HG02610 (cell line): ENCODE measurements at regions not wholly inside any gene's neighbourhood (a gene's known extent, or its start where the extent isn't known, plus 50 kb on each side); places are given as distances from the start of the nearest gene placed in this dataset.
"Not testable (repeated sequence)": the region's sequence is repeated elsewhere in the genome, so short reads cannot be mapped to it uniquely, and the experiment has no call there.

Source experiments
- ATAC-seq: cut with Tn5 transposase; IDR thresholded peaks from one replicate; pipeline ENCODE4 v1.9.1; 2021; ENCODE audit warnings: mild to moderate bottlenecking, moderate library complexity; ENCODE audit not compliant: unreplicated experiment

DNA sequence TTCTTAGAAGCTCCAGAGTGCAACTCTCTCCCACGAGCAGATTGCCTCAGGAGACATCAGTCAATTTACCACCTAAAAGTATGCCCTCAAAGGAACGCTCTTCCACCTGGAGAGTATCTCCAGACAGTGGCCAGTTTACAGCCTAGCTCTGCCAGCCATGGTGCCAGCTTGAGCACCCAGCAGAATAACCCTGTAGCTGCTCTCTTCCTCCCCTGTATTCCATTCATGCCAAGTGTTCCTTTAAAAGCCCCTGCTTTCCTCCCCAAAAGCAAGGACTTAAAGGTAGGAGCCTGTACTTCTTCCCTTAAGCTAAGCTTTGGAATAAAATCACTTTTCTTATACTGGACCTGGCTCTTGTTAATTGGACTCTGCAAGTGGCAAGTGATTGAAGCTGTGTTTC lies 245.4 kb upstream of the TMEM132C start:
- no peak for ATAC-seq

DNA sequence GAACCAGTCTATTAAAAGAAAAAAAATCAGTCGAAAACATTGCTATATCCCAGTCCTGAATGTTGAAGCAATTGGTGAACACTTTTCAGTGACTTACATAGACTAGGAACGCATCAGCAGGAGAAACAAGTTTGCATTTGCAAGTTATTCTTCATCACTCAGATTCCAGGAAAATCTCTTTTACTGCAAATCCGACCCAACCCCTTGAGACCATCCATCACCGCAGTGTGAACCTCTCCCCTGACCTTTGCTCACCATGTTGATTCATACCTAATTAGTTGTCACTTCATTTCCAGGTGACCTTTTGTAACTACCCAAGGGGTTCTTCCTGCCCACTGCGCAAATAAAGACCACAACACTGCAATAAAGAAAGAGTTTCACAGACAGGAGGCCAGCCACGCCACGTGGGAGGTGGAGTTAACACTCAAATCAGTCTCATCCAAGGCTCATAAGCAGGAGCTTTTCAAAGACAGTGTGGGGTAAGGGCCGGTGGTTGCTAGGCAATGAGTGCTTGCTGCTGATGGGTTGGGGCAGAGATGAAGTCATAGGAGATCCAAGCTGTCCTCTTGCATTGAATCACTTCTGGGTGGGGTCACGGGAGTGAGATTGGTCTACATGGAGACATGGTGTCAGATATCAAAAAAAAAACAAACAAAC lies 241.3 kb upstream of the TMEM132C start:
- ATAC-seq = no peak

DNA sequence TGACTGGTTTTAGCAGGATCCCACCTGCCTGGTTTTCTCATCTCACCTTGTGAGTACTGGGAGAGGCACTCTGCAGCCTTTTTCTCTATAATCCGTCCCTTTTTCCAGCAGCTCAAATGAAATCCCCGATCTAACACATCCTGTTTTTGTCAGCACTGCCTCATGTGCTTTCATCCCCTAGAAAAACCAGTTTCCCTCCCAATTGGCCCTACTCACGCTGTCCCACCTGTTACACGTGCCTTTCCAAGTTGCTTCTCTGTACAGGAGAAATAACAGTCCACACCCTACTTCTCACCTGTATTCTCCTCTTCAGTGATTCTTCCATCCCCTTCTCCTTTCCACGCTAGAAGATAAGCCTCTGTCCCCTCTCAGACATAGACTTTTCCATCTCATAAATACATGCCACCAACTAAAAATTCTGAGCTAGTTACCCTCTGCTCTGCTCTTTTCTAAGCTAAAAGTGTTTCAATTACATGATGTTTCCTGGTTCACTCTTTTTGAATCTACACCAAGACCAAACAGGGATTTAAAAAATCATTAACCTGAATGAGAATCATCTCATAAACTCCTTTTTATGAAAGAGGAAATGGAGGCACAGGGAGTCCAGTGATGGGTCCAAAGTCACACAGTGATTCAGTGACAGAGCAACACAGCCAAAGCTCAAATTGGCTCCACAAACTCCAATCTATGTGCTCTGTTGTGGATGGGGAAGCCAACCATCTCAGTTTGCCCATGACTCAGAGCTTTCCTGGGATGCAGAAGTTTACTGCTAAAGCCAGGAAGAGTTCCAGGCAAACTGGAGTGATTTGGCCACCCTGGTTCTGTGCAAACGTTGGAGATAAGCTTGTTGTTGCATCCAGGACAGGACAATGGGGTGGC lies 240.0 kb upstream of the TMEM132C start:
- ATAC-seq = no peak

DNA sequence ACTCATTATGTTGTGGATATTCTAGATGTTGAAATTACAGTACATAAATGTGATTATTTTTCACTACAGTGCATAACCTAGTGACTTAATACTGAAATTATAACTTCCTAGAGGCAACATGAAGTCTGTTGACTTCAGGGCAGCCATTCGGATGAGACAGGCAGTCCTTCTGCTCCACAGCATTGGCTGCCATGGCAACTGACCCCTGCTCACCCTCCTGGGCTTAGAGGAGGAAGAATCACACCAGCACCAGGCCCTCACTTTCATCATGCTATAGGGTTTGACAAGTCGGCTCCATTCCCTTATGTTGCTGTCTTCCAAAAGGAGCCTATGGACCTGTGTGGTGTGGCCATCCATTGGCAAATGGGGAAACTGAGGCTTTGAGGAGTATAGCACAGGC lies 233.5 kb upstream of the TMEM132C start:
- no peak for ATAC-seq

DNA sequence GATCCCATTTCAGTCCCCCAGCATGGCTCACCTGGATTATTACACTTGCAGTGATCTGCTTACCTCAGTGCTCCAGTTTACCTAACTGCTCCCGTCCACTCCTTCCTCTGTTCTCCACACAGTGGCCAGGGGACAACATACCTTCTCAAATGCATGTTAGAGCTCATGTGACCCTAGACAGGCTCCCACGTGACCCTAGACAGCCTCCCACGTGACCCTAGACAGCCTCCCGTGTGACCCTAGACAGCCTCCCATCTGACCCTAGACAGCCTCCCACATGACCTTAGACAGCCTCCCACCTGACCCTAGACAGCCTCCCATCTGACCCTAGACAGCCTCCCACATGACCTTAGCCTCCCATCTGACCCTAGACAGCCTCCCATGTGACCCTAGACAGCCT lies 226.0 kb upstream of the TMEM132C start:
- ATAC-seq = no peak

DNA sequence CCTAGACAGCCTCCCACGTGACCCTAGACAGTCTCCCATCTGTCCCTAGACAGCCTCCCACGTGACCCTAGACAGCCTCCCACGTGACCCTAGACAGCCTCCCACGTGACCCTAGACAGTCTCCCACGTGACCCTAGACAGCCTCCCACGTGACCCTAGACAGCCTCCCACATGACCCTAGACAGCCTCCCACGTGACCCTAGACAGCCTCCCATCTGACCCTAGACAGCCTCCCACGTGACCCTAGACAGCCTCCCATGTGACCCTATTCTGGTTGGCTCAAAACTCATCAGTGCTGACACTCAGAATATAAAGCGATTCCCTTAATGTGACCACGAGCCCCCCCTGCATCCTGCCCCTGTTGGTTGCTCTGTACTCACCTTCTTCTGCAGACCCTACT lies 224.7 kb upstream of the TMEM132C start:
- not testable (repeated sequence) for ATAC-seq

DNA sequence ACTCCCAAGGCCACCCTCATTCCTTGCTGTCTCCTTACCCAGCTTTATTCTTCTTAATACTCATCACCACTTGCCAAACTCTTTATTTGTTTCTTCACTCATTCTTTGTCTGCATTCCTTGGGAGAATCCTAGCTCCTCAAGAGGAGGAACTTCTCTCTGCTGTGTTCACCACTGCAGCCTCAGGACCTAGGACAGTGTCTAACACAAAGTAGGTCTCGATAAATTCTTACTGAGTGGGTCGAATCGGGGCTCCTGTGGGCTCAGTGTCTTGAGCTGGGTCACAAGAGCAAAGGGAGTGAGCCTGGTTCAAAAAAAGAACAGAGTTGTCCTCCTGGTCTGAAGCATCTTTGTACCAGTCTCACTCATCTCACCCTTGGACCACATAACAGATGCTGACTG lies 224.1 kb upstream of the TMEM132C start:
- ATAC-seq = no peak

DNA sequence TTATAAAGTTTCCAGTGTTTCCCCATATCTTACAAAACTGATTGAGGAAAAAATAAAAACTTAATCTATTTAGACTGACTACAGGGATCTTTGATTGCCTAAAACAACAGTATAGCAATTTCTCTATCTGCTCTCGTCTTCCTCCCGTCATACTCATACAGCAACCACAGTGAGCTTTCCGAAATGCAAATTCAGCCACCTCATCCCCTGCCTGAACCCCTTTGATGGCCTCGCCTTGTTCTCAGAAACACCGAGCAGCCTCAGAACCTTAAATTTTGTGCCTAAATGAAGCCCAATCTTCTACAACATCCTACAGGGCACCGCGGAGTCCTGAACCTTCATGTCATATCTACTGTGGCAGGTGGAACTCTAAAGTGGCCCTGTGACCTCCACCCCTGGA lies 223.7 kb upstream of the TMEM132C start:
- no peak for ATAC-seq

DNA sequence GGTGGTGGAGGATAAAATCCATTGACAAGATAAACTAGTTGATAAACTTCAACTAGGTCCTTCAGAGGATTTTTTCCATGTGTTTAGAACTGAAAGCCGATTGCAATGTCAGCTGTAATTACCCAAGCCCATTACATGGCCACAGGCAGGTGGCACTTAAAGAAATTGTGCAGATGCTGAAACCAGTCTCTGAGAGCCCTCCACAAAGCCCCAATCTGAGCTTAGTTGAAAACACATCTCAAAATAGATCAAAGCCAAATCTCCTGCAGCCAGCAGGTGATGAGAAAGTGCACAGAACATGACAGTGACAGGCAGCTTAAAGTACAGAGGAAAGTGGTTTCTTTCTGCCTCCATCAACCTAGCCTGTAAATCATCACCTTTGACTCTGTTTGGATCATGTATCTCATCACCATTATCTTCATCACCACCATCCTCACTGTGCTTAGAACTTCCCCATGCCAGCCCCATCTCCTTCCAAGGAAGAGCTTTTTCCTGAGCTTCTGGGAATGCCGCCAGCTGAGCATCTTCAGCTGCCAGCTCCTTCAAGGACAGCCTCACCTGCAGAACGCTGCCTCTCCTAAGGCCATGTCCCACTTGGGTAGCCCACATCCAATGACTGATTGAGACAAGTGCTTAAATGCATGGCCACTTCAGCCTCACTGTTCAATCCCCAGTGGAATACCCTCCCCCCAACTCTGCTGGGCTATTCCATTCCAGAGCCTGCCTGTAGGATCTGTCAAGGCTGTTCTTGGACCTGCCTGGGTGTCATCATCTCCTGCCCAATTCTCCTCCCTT lies 219.5 kb upstream of the TMEM132C start:
- no peak for ATAC-seq

DNA sequence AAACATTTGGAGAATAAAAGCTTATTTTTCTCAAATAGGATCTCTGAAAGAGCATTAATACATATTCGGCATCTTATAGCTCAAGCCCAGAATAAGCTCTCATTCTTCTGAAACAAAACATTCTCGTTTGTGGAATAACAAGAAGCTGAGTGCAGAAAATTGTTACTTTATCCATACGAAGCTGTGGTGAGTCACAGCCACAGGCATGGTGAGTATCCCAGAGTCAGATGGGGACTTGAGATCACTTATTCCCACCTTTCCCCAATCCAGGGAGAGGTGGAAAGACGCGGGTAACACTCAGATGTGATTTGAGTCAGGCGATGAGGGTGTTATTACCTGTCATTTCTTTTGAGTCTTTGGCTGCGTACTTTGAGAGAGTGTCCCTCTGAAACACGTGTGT lies 214.6 kb upstream of the TMEM132C start:
- ATAC-seq = no peak

DNA sequence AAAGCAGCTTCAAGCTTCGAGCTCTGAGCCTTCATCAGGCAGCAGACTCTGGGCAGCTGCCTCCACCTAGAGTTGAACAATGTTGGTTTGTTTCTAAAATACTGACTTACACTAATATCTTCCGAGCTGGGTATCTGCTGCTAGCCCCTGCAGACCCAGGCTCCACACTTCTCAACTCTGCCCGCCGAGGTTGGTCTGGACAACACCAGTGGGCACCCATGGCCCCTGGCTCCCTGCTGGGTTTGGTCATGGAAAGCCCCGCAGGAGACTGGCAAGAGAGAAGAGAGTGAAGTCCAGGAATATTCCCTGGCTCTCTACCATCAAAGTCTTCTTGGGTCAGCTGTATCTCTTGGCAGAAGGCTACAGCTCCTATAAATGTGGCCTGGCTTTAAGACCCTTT lies 214.2 kb upstream of the TMEM132C start:
- no peak for ATAC-seq

DNA sequence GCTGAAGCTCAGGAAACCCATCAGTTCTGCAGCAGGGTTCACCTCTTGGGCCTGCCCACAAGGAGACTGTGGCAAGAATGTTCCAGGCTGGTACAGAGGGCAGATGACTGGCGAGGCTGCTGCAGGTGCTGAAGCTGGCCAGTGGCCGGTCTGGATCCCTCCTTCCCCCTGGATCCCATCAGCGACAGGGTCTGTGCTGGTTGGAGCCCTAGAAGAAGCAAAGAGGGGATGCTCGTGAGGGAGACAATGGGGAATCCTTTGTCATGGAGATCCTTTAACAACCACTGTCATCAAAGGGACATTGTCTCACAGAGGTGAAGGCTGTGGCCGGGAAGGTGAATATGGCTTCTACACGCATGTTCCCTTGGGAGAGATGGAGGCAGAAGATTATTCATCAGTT lies 211.4 kb upstream of the TMEM132C start:
- no peak for ATAC-seq

DNA sequence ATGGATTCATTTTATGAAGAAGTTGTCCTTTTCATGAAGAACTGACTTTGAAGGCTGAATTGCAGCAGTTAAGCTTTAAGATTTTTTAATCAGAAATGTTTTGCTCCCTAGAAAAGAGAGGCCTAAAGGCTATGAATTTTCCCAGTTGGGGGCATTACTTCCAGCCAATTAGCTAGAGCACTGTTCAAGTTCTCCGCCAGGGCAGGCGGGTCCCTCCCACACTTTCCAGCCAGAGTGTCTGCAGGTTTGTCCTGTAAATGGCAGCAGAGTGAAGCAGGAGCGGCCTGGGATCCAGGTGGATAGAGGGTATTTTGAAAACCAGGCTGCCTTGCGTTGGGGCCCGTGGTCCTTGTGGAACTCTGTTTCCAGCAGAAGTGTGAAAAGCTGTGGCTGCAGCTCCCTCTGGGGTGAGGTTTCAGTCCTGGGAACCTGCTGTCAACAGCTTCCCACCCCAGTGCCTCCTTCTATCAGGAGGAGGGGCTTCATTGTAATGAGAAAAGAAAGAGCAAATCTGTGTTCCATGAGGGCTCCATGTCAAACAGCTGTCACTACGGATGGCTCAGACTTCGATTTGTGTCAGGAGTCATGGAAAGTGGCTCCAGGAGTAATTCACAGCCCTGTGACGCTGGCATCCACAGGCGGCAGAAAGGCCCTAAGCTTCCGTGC lies 210.7 kb upstream of the TMEM132C start:
- ATAC-seq = no peak

DNA sequence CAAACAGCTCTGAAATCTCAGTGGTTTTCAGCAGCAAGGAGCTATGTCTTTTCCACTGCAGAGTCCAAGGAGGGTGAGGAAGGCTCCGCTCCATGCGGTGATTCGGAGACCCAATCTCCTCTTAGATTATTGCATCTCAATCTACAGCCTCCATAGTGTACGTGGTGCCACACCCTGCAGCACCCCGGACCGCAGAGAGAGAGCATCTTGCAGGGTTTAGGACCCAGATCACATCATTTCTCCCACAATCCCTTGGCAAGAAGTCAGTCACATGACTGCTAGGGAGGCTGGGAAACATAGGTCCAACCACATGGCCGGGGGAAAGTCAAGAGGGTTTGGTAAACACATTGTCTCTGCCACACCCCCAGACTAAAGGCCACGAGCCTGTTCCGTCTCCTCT lies 209.4 kb upstream of the TMEM132C start:
- no peak for ATAC-seq

DNA sequence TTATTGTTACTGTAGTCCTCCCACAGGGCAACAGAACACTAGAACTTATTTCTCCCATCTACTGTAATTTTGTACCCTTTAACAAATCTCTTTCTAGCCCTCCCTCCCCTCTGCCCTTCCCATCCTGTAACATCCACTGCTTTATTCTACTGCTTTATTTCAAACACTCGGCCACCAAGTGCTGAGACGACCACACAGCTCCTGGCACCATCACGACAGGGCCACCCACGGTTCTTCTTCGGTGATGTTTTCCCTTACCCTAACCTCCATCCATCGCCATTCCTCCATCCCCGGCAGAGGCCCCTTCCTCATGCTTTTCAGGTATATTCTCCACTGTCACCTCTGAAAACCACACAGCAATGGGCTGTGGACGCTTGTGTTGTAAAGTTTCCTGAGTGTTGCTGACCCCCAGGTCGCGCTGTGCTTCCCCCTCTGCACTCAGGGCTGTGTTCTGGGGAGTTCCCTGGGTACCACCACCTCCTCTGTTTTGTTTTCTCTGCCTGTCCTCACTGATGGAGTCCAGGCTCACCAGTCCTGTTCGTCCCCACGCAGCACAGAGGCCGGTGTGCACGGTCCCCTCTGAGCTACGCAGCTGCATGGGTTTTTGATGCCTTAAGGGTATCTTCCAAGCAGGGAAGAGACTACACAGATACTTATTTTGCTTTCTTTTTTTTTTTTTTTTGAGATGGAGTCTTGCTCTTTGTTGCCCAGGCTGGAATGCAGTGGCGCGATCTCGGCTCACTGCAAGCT lies 207.2 kb upstream of the TMEM132C start:
- ATAC-seq = no peak

DNA sequence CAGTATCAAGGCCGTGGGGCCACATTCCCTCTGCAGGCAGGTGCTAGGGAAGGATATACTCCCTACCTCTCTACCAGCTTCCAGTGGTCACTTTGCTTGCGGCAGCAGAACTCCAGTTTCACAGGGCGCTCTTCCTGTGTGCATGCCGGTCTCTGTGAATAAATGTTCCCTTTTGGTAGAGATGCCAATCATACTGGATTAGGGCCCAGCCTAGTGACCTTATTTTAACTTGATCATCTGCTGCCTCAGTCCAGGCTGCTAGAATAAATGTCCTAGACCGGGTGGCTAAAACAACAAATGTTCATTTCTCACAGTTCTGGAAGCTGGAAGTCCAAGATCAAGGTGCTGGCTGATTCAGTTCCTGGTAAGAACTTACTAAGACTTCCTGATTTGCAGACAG lies 198.8 kb upstream of the TMEM132C start:
- no peak for ATAC-seq

DNA sequence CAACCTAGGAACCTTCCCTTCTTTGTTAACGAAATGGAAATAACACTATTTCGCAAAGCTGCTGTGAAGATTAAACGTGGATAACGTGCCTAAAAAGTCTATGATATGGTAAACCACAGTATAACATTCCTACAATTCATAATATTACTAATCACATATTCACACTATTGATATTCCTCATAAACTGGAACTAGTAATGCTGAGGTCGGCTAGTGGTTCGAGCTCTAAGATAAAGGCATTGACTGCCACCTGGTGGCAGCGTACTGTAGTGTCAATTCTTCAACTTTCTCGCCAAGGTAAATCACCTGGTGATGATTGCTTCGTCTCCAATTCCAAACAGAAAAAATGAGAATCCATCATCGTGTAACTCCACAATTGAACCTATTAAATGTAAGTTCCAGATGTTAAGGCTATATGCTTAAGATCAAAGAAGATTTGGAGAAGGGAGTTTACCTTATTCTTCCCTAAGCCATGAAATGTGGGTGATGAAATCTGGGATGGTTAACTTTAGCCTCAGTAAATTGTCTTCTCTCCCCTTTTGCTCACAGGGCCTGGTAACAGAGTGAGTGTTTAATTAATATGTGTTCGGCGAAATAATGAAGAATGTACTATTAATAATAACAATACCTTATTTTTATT lies 197.5 kb upstream of the TMEM132C start:
- no peak for ATAC-seq

DNA sequence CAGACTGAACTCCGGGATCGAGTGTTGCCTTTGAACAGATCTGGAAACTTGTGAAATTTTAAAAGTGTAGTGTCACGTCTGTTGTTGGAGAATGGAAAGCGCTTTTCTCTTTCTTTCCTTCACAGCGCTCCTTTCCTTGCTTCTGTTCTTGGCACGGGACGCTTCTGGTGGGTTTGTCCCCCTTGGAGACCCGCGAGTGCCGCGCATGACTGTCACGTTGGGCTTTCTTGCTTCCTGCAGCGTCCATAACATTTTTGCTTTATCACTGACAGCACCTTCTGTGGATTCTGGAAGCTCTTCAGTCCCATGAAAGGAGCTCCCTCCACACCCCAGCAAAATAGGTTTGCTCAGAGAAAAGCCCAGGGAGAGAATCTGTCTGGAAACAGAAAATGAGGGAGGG lies 193.0 kb upstream of the TMEM132C start:
- no peak for ATAC-seq

DNA sequence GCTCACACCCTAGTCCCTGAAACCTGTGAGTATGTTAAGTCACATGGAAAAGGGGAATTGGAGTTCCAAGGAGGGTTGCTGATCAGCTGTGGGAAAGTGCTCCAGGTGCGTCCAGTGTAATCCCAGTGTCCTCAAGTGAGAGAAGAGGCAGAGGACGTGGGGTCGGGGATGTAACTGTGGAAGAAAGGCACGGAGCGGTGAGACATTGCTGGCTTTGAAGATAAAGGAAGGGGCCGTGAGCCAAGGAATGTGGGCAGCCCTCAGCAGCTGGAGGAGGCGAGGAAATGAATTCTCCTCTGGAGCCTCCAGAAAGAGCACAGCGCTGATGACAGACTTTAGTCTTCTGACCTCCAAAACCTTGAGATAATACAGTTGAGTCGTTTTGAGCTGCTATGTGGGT lies 191.6 kb upstream of the TMEM132C start:
- no peak for ATAC-seq

DNA sequence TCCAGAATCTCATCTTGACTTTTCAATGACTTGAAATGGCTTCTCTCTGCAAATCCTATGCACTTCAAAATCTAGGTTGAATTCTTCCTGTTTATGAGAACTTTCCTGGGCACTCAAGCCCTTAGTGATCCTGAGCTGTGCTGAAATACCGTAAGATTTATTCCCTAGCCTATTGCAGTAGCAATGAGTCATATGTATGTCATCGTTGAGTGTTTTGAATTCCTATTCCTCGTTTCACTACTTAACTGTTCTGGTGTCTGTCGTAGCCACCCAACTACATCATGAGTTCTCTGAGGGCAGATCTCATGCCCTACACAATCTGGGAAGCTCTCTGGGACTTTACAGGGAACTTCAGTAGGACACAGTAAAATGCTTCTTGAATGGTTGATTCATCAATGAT lies 190.8 kb upstream of the TMEM132C start:
- ATAC-seq = no peak
